RPMI8226 (cell line): ENCODE measurements at regions not wholly inside any gene's neighbourhood (a gene's known extent, or its start where the extent isn't known, plus 50 kb on each side); places are given as distances from the start of the nearest gene placed in this dataset.
"Not testable (repeated sequence)": the region's sequence is repeated elsewhere in the genome, so short reads cannot be mapped to it uniquely, and the experiment has no call there.

ENCODE experiments used
- DNase-seq: peaks from one replicate; pipeline ENCODE4 v3.0.0-alpha.2; 2015

DNA sequence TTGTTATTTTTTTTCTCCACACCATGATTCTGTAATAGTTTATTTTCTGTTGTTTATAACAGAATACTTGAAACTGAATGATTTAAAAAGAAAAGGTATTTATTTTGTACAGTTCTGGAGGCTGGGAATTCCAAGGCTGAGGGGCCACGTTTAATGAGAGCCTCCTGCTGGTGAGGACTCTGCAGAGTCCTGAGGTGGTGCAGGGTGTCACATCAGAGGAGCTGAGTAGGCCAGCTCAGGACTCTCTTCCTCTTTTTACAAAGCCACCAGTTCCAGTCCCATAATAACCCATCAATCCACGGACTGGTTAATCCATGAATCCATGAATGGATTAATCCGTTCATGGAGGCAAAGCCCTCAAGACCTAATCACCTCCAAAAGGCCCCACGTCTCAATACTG is 71.6 kb downstream of the TFAP2A start:
- DNase-seq, result no peak

DNA sequence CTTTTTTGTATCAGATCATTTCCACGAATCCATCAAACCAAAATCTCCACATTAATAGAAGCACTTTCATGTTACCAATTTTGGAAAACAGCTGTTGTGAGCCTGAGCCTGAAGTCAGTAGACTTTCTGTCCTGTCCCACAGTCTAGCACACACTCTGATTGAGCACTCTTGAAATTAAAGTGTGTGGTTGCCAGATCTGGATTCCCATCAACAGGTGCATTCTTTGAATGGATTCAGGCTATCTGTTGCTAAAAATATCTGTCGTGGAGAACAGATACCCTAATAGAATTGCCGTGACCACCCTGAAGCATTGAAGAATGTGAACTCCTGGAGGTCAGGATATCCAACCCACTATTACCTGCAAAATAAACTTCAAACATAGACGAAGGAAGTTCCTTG is 73.3 kb downstream of the TFAP2A start:
- no peak for DNase-seq

DNA sequence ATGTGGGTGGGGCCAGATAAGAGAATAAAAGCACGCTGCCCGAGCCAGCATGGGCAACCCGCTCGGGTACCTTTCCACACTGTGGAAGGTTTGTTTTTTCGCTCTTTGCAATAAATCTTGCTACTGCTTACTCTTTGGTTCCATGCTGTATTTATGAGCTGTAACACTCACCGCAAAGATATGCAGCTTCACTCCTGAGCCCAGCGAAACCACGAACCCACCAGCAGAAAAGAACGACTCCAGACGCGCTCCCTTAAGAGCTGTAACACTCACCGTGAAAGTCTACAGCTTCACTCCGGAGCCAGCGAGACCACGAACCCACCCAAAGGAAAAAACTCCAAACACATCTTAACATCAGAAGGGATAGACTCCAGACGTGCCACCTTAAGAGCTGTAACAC is 76.7 kb downstream of the TFAP2A start:
- no peak for DNase-seq

DNA sequence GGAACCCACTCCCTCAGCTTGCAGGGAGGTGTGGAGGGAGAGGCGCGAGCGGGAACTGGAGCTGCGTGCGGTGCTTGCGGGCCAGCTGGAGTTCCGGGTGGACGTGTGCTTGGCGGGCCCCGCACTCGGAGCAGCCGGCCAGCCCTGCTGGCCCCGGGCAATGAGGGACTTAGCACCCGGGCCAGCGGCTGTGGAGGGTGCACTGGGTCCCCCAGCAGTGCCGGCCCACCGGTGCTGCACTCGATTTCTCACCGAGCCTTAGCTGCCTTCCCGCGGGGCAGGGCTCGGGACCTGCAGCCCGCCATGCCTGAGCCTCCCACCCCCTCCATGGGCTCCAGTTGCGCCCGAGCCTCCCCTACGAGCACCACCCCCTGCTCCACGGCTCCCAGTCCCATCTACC is 77.5 kb downstream of the TFAP2A start:
- DNase-seq, result not testable (repeated sequence)

DNA sequence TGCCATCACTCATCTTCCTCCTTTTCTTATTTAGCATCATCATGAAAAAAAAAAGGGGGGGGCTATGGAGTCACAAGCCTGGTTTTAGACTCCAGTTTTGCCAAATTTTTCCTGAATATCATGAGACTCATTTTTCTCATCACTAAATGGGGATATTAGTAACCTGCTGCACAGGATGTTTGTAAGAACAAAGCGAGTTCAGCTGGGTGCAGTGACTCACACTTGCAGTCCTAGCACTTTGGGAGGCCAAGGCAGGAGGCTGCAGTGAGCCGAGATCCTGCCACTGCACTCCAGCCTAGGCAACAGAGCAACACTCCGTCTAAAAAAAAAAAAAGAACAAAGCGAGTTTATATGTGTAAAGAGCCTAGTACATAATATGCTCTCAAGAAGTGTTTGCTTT is 82.8 kb downstream of the TFAP2A start:
- no peak for DNase-seq

DNA sequence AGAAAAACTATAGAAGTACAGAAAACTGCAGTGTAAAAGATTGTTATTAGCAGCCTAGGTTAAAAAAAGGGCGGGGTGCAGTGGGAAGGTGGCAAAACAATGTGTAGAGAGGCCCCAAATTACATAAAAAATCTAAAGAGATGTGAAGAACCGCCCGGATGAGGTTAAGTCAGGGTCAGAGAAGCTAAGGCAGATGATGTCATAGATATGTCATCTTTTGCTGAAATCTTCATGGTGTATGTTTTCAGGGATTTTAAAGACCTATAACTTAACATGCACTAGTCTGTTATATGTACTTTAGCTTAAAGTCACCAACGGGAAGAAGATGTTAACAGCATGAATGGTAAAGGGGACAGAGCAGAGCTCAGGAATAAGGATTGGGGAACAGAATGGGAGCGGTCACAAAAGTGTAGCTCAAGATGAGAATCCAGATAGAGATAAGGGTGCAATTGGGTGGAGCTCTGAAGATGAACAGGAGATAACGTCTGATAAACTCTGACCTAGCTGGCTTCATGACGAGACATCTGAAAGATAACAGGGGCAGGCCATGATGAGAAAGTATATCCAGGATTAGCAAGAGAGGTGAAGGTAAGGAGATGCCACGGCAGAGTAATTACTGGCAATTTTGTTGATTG is 83.4 kb downstream of the TFAP2A start:
- DNase-seq, result no peak

DNA sequence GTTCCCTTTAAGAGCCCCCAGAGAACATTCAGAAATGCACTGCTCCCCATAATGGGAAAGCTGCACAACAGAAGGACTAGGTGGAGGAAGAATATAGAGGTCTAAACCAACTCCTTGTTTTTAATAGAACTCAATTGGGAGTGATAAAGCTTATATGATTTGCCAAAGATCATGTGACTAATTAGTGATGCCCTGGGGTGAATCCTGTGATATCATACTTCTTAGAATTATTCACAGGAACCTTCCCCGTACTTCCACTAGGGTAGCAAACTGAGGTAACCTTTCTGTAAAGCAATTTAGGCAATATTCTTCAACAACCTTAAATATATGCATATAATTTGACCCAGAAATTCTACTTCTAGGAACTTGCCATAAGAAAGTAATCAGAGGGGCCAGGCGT is 84.4 kb downstream of the TFAP2A start:
- DNase-seq, result no peak

DNA sequence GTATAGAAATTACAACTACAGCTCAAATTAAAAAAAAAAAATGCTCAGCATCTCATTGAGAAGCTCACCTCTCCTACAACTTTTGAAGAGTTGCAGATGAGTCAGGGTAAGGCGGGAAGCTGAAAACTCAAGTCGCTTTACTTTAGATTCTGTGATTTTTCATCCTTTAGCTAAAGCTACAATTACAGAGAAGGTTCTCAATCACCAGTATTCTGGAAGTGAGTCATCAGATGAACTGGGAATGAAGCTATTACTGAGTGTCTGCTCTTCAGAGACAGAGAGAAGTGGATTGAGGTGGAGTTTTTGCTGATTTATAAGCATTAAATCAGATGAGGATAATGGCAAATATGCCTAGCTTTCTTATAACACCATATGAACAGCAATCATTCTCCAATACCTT is 91.9 kb downstream of the TFAP2A start:
- no peak for DNase-seq

DNA sequence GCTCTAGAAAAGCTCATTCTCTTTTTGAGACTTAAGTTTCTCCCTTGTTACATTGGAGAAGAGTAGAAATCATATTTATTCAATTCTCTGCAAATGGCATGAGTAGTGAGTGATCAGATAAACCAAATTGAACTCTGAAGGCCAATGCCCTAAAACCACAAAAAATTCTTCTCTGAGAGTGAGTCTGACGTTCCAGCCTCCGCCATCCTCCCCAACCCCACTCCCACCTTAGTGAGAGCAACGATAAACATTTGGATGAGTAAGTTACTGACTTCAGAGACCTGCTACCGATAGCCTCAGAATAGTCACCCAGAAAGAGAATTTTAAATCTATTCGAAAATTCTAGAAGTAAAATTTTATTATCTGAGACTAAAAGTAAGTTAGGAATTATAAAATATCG is 94.6 kb downstream of the TFAP2A start:
- no peak for DNase-seq

DNA sequence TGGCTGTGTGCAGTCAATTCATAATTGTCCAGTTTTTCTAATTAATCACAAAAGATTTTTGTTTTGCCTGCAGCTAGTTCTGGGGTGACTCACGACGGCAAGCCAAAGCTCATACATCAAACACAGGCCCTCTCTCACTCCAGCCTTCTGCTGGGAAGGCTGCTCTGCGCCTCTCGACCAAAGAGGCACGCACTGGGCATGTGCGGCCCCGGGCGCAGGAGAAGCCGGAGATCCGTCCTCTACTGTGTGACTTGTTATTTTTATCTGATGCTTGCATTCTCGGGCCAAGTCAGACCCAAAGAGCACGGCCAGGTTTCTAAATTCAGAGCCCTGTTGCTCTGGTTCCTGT is 98.5 kb downstream of the TFAP2A start:
- DNase-seq, result peak; percentile 38

DNA sequence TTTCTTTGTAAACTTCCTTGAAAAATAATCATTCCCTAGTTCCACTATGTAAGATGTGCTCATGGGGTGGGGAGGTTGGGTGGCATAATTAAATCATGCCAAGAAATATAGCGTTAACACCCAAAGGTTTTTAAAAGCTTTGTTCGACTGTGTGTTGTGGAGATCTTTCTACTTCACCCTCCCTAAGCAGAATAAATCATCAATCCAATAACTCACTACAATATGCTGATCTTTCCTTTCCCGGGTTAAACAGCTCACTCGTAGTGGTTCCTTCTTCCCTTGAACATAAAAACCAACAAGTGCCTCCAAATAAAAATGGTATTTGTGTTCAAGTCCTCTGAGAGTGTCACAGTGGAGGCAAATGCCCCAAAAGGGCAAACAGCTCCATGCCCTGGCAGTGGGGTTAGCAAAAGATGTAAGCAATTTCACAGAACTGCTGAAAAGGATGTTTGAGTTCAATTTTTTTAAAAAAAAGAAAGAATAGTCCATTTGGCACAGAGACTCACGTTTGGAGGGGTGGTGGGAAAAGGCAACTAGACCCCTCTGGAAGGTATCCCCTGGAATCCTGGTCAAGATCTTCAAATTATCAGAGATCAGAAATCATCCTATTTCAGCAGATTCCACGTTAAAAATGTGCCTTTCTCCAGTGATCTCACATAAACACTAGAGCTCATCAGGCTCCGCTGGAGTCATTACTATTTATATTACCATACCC is 99.1 kb downstream of the TFAP2A start:
- no peak for DNase-seq

DNA sequence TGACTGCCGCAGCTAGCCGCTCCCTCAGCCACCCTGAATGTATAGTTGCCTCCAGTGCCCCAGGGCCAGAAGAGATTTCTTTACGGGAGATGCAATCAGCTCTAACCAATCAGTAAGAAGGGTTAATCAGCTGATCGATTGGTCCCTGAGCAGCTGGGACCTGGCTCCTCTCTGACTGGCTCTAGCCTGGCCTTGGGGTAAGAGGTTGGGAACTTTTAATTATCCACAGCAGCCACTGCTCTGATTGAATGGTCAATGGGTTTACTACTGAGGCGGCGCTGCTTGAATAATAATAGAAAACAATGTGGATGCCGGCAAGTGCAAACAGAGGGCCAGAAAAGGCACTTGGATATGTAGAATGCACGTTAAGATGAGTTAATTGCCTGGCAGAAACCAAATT is 99.8 kb downstream of the TFAP2A start:
- DNase-seq, result no peak

DNA sequence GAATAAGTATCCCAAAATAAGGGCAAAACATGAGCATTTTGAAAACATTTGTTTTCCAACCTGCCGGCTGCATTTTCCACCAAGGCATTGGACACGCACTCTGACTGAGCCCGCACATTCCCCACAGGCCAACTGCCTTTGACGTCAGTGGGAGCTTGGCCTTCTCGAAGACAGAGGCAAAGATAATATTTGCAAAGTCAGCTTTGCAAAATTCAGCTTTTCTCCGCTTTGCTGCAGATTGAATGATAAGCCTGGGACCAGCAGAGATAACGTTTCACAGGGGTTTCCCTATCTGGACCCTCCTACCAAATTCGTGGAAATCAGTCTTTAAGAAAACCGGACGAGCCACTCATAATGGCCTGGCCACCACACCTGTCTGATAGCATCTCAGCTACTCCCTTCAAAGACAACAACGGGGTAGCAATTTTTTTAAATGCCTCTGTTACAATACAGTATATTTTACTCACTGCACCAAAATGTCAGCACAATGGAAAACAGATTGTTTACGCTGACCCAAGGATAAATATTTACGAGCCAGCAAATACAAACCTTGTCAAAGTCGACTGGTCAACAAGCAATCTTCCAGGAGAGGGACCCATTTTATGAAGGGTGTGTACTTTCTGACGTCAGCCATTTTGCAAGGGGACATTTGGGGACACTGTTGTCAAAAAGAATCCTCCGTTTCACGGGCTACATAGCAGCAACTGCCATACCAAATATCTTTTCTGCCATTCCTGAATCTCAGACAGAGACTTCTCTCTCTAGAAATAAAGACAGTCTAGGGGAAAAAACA is 100.5 kb downstream of the TFAP2A start:
- DNase-seq, result no peak

DNA sequence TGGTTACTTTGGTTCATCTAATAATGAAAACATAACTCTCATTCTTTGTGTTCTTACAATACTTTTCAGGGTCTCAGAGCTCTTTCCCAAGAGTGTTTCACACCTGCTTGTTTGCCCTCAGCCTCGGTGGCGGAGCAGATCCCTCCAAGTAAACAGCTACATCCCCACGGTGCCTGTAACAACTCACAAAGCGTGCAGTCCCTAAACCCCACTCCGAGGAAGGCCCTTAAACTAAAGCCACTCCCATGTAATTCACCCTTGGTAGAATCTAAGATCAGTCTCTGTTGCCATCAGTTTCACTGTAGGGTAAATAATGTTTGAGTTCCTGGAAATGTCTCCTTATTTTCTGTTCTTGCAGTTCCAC is 101.1 kb downstream of the TFAP2A start:
- DNase-seq, result no peak

DNA sequence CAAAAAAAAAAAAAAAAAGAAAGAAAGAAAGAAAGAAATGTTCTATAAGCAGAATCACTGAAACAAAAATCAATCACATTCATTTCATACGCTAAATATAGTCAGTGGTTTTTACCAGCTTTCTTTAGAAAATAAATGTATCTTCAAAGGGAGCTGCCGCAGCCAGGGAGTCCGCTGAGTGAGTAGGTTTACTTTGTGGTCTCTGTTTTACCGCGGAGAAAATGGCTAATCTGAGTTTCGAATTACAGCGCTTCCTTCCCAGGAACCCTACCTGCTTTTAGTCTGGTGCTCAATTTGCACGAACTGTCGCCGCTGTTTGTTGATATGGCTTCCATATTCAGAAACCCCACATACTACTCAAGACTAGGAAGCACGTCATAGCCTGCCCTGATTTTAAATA is 102.4 kb downstream of the TFAP2A start:
- DNase-seq, result peak; percentile 52

DNA sequence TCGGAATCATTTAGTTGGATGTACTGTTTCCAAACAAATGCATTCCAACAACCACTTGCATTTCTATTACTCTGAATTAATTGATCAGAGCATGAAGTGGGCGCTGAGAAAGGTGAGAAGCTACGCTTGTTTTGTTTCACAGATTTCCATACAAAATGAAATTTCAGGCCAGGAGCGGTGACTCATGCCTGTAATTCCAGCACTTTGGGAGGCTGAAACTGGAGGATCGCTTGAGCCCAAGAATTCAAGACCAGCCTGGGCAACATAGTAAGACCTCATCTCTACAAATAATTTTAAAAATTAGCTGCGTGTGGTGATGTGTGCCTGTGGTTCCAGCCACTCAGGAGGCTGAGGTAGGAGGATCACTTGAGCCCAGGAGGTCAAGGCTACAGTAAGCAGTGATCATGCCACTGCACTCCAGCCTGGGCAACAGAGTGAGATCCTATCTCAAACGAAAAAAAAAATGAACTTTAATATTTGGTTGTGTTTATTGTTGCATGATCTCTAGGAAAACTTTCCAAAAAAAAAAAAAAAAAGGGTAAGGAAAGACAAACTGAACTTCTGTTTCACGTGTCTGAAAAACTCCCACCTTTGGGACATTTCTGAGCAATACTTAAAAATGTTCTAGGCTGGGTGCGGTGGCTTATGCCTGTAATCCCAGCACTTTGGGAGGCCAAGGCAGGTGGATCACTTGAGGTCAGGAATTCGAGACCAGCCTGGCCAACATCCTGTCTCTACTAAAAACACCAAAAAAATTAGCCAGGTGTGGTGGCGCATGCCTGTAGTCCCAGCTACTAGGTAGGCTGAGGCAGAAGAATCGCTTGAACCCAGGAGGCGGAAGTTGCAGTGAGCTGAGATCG is 103.1 kb downstream of the TFAP2A start:
- DNase-seq, result not testable (repeated sequence)

DNA sequence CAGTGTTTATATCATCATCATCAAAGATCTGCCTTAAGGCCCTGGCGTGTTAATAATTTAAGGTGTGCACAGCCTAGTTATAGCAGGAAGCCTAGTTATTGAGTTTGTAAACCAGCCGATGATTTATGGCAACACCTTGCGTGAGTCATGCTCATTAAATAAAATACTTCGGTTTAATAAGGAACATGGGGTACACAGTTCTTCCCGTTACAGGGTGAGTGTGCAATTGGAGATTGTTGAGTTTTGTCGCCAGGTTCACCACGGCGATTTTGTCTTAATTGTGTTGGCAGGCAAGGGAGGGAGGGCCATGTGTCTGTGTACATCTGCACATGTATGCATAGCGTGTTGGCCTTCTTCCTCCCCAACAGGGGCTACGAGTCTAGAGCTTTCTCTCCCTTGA is 104.0 kb downstream of the TFAP2A start:
- no peak for DNase-seq

DNA sequence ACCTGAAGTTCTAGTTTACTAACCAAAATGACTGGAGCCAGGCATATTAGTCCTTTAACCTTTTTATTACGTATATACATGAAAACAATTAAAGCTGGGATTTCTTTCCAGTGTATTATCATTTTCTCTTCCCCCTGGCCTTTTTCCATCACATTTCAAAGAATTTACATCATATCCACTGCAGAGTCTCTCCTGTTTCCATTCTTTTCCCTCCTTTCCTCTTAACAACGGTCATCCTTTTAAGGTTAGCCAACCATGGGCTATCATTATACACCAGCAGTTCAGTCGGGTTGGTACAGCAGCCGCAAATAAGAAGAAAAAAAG is 104.6 kb downstream of the TFAP2A start:
- no peak for DNase-seq

DNA sequence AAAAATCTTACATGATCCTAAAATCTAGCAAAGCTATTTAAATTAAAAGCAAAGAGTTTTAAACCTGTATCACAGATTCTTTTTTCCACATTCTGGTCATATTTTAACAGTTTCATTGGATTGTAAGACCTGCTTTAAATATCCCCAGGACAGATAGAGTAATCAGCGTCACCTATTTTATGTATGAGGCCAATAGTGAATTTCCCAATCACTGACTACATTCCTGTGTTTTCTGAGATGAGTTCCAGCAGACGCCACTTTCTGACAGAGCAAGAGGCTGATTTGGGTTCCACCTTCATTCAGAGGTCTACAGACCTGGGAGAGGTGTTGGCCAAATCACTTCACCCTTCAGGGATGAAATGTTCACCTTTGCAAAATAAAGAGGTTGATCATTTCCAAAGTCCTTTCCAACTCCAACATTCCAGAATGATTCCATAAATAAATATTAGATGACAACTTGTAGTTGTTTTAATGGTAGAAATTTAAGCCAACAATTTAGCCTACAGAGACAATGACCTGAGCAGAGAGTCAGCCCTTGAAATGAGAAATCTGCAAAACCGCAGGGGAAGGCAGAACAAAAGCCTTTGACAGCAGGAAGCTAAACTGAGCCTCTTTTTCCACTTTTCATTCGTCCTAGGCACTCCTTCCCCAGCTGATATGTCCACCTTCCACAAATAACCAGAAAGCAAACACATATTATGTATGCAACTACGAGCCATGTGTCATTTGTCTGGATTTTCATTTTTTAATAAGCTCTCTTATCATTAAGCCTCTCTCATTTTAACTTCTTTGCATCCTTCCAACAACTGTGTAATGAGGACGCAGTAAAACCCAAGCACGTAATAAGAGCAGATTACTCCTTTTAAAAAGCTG is 105.2 kb downstream of the TFAP2A start:
- no peak for DNase-seq

DNA sequence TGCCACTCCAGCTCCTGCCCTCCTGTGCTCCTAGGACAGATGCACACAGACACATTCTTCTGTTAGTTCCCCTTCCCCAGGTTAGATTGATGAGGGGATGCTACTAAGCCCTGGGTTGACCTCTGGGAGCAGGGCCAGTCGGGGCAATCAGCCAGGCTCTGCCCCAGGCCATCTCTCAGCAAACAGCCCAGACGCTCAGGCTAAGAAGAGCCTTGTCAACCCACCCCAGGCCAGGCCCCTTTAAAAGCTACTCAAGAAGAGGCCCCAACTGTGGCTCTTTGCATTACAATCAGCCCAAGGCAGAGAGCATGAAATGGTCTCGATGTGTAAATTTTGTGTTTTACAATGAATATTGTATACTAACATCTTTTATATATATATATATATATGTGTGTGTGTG is 107.4 kb downstream of the TFAP2A start:
- DNase-seq, result no peak

DNA sequence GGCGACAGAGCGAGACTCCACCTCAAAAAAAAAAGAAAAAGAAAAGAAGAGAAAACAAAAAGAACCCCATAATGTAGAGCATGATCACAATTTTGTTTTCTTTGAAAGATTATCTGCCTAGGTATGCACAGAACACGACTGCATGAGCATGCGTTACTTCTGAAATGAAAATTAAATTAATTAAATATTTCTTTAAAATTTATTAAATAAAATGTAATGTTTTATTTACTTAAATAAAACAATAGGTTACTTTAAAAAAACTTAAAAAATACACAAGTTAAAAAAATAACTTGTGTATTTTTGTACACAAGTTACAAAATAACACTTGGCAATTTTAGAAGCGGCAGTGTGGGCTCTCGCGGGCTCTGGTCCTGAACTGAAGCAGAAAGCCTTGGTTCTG is 107.8 kb downstream of the TFAP2A start:
- DNase-seq, result no peak

DNA sequence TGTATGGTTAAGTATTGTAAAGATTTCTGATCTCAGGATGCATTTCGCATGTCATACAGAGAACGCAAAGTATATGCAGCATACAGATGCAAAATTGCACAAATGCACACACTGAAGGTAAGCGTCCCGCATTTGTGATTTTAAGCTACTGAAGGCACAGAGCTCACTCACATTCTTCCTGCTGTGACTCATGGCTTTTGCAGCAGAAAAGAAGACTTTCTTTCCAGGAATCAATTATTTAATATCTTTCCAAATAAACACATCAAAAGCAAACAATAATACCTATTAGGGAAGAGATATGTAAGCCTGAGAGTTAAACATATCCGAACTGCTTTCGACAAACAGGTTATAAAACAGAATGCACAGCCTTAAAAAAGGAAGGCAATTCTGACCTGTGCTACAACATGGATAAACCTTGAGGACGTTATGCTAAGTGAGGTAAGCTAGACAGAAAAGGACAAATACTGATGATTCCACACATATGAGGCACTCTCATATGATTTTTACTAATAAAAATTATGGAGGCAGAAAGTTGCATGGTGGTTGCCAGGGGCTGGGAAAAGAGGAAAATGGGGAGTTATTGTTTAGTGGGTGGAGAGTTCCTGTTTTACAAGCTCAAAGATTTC is 109.0 kb downstream of the TFAP2A start:
- no peak for DNase-seq
